ENCODE measurements at regions not wholly inside any gene's neighbourhood (a gene's known extent, or its start where the extent isn't known, plus 50 kb on each side); places are given as distances from the start of the nearest gene placed in this dataset.

GRCh38 chr13:106306748-106307277, 228.6 kb downstream of the EFNB2 start:
- H3K9me3 ChIP-seq (ENCODE audit: low read depth) = no peaks in the 10 kb centered on the region
- H3K27me3 ChIP-seq = no peaks in the 10 kb centered on the region
- no peaks in the 10 kb centered on the region for H3K4me1 ChIP-seq (ENCODE audit: low read depth)
- DNase-seq (ENCODE audit: low read depth in 1 of 2, low spot score in 1 of 2) = no peak
- no peak overlapping the region for H3K27ac ChIP-seq
- TF ChIP-seq CTCF (IDR thresholded peaks at IDR 0.05; ENCODE audit: low read depth, low read length) = no peak
- no peaks in the 10 kb centered on the region for H3K36me3 ChIP-seq
- H3K4me3 ChIP-seq = no peak overlapping the region

- no peak overlapping the region for H3K27ac ChIP-seq
- no peak for DNase-seq (ENCODE audit: low read depth in 1 of 2, low spot score in 1 of 2)
Observed at GRCh38 chr13:106302843-106303242, 232.6 kb downstream of the EFNB2 start.

GRCh38 chr13:106302011-106302410, 233.5 kb downstream of the EFNB2 start:
- DNase-seq (ENCODE audit: low read depth in 1 of 2, low spot score in 1 of 2) = no peak

More at GRCh38 chr13:106302843-106303242, 232.6 kb downstream of the EFNB2 start:
- H3K36me3 ChIP-seq = no peaks in the 10 kb centered on the region
- no peaks in the 10 kb centered on the region for H3K9me3 ChIP-seq (ENCODE audit: low read depth)
- TF ChIP-seq CTCF (IDR thresholded peaks at IDR 0.05; ENCODE audit: low read depth, low read length) = no peak
- no peaks in the 10 kb centered on the region for H3K27me3 ChIP-seq
- no peak overlapping the region for H3K4me3 ChIP-seq
- no peaks in the 10 kb centered on the region for H3K4me1 ChIP-seq (ENCODE audit: low read depth)

GRCh38 chr13:106299621-106300020, 235.8 kb downstream of the EFNB2 start:
- no peak for TF ChIP-seq CTCF (IDR thresholded peaks at IDR 0.05; ENCODE audit: low read depth, low read length)
- H3K4me3 ChIP-seq = no peak overlapping the region
- no peak for DNase-seq (ENCODE audit: low read depth in 1 of 2, low spot score in 1 of 2)
- H3K9me3 ChIP-seq (ENCODE audit: low read depth) = no peaks in the 10 kb centered on the region
- no peaks in the 10 kb centered on the region for H3K4me1 ChIP-seq (ENCODE audit: low read depth)
- H3K36me3 ChIP-seq = no peaks in the 10 kb centered on the region
- H3K27ac ChIP-seq = no peak overlapping the region
- H3K27me3 ChIP-seq = no peaks in the 10 kb centered on the region

More at GRCh38 chr13:106302011-106302410, 233.5 kb downstream of the EFNB2 start:
- Histone ChIP-seq H3K9me3 (ENCODE audit: low read depth) (no peaks in the 10 kb centered on the region), H3K27me3 (no peaks in the 10 kb centered on the region), H3K27ac (no peak overlapping the region), H3K36me3 (no peaks in the 10 kb centered on the region), H3K4me1 (ENCODE audit: low read depth) (no peaks in the 10 kb centered on the region), H3K4me3 (no peak overlapping the region)
- TF ChIP-seq CTCF (IDR thresholded peaks at IDR 0.05; ENCODE audit: low read depth, low read length) = no peak

GRCh38 chr13:106297283-106297682, 238.2 kb downstream of the EFNB2 start:
- no peak overlapping the region for H3K4me3 ChIP-seq
- H3K36me3 ChIP-seq = no peaks in the 10 kb centered on the region
- H3K27me3 ChIP-seq = no peaks in the 10 kb centered on the region
- no peaks in the 10 kb centered on the region for H3K4me1 ChIP-seq (ENCODE audit: low read depth)
- no peaks in the 10 kb centered on the region for H3K9me3 ChIP-seq (ENCODE audit: low read depth)
- no peak for TF ChIP-seq CTCF (IDR thresholded peaks at IDR 0.05; ENCODE audit: low read depth, low read length)
- no peak for DNase-seq (ENCODE audit: low read depth in 1 of 2, low spot score in 1 of 2)
- no peak overlapping the region for H3K27ac ChIP-seq

GRCh38 chr13:106296723-106297122, 238.7 kb downstream of the EFNB2 start:
- no peak overlapping the region for H3K27ac ChIP-seq
- H3K36me3 ChIP-seq = no peaks in the 10 kb centered on the region
- H3K4me3 ChIP-seq = no peak overlapping the region
- DNase-seq (ENCODE audit: low read depth in 1 of 2, low spot score in 1 of 2) = no peak
- no peaks in the 10 kb centered on the region for H3K4me1 ChIP-seq (ENCODE audit: low read depth)
- no peak for TF ChIP-seq CTCF (IDR thresholded peaks at IDR 0.05; ENCODE audit: low read depth, low read length)
- H3K9me3 ChIP-seq (ENCODE audit: low read depth) = no peaks in the 10 kb centered on the region
- no peaks in the 10 kb centered on the region for H3K27me3 ChIP-seq

Measured in cardiac muscle cell (in vitro differentiated cells and primary cell).